ENCODE measurements at regions not wholly inside any gene's neighbourhood (a gene's known extent, or its start where the extent isn't known, plus 50 kb on each side); places are given as distances from the start of the nearest gene placed in this dataset.

GRCh38 chr12:25780771-25781170, 177.7 kb upstream of the RASSF8 start:
- TF ChIP-seq, protein P1, sequence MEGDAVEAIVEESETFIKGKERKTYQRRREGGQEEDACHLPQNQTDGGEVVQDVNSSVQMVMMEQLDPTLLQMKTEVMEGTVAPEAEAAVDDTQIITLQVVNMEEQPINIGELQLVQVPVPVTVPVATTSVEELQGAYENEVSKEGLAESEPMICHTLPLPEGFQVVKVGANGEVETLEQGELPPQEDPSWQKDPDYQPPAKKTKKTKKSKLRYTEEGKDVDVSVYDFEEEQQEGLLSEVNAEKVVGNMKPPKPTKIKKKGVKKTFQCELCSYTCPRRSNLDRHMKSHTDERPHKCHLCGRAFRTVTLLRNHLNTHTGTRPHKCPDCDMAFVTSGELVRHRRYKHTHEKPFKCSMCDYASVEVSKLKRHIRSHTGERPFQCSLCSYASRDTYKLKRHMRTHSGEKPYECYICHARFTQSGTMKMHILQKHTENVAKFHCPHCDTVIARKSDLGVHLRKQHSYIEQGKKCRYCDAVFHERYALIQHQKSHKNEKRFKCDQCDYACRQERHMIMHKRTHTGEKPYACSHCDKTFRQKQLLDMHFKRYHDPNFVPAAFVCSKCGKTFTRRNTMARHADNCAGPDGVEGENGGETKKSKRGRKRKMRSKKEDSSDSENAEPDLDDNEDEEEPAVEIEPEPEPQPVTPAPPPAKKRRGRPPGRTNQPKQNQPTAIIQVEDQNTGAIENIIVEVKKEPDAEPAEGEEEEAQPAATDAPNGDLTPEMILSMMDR (IDR thresholded peaks at IDR 0.05), result no peak
- TF ChIP-seq POLR2A (IDR thresholded peaks at IDR 0.05), result no peak
